ENCODE measurements at regions not wholly inside any gene's neighbourhood (a gene's known extent, or its start where the extent isn't known, plus 50 kb on each side); places are given as distances from the start of the nearest gene placed in this dataset.

- Histone ChIP-seq H3K4me3 (no peak overlapping the region), H3K27ac (no peak overlapping the region), H4K20me1 (ENCODE audit: insufficient read depth, poor library complexity, severe bottlenecking) (no peaks in the 10 kb centered on the region), H3K4me2 (no peak overlapping the region), H3K36me3 (replicated peaks; ENCODE audit: insufficient read depth, low read depth) (no peaks in the 10 kb centered on the region), H3K4me1 (ENCODE audit: insufficient read depth) (no peaks in the 10 kb centered on the region), H2AFZ (no peak overlapping the region), H3K9me2 (replicated peaks; ENCODE audit: insufficient read depth) (no peaks in the 10 kb centered on the region), H3K27me3 (no peaks in the 10 kb centered on the region), H3K79me2 (no peaks in the 10 kb centered on the region), H3K9me3 (ENCODE audit: low read depth) (no peaks in the 10 kb centered on the region)
- 64% methylated on average over 2 of the region's 2 CpGs for WGBS (ENCODE audit: low lambda C conversion rate, missing lambda C conversion rate)
- no peak for DNase-seq (ENCODE audit: low spot score)
- TF ChIP-seq EZH2phosphoT487 (IDR thresholded peaks at IDR 0.05; ENCODE audit: low read depth, severe bottlenecking, unreplicated experiment) = no peak
- TF ChIP-seq EZH2 (IDR thresholded peaks at IDR 0.05; ENCODE audit: borderline replicate concordance) = no peak
- TF ChIP-seq CTCF (IDR thresholded peaks at IDR 0.05; ENCODE audit: poor library complexity) = no peak
Observed at GRCh38 chr13:83372786-83373185, 509.5 kb downstream of the SLITRK1 start.

- Histone ChIP-seq H3K4me2 (no peak overlapping the region), H3K79me2 (no peaks in the 10 kb centered on the region), H3K9me2 (replicated peaks; ENCODE audit: insufficient read depth) (no peaks in the 10 kb centered on the region), H4K20me1 (ENCODE audit: insufficient read depth, poor library complexity, severe bottlenecking) (no peaks in the 10 kb centered on the region), H3K36me3 (replicated peaks; ENCODE audit: insufficient read depth, low read depth) (no peaks in the 10 kb centered on the region), H3K9me3 (ENCODE audit: low read depth) (no peaks in the 10 kb centered on the region), H3K4me3 (no peak overlapping the region), H2AFZ (no peak overlapping the region), H3K27ac (no peak overlapping the region), H3K4me1 (ENCODE audit: insufficient read depth) (no peaks in the 10 kb centered on the region), H3K27me3 (no peaks in the 10 kb centered on the region)
- TF ChIP-seq EZH2 (IDR thresholded peaks at IDR 0.05; ENCODE audit: borderline replicate concordance) (no peak), EZH2phosphoT487 (IDR thresholded peaks at IDR 0.05; ENCODE audit: low read depth, severe bottlenecking, unreplicated experiment) (no peak), CTCF (IDR thresholded peaks at IDR 0.05; ENCODE audit: poor library complexity) (no peak)
- no peak for DNase-seq (ENCODE audit: low spot score)
Observed at GRCh38 chr13:83365723-83366122, 516.6 kb downstream of the SLITRK1 start.

- no peaks in the 10 kb centered on the region for H3K4me1 ChIP-seq (ENCODE audit: insufficient read depth)
- no peaks in the 10 kb centered on the region for H3K9me3 ChIP-seq (ENCODE audit: low read depth)
- no peaks in the 10 kb centered on the region for H3K36me3 ChIP-seq (replicated peaks; ENCODE audit: insufficient read depth, low read depth)
- H3K4me2 ChIP-seq = no peak overlapping the region
- no peaks in the 10 kb centered on the region for H3K27me3 ChIP-seq
- TF ChIP-seq CTCF (IDR thresholded peaks at IDR 0.05; ENCODE audit: poor library complexity) = no peak
- no peak for TF ChIP-seq EZH2phosphoT487 (IDR thresholded peaks at IDR 0.05; ENCODE audit: low read depth, severe bottlenecking, unreplicated experiment)
- H3K9me2 ChIP-seq (replicated peaks; ENCODE audit: insufficient read depth) = no peaks in the 10 kb centered on the region
- no peak for DNase-seq (ENCODE audit: low spot score)
- H3K79me2 ChIP-seq = no peaks in the 10 kb centered on the region
- WGBS (ENCODE audit: low lambda C conversion rate, missing lambda C conversion rate) = 98% methylated on average over 1 of the region's 1 CpG
- no peak overlapping the region for H3K4me3 ChIP-seq
- H2AFZ ChIP-seq = no peak overlapping the region
- no peak overlapping the region for H3K27ac ChIP-seq
- no peaks in the 10 kb centered on the region for H4K20me1 ChIP-seq (ENCODE audit: insufficient read depth, poor library complexity, severe bottlenecking)
Observed at GRCh38 chr13:83355041-83355440, 527.2 kb downstream of the SLITRK1 start.

- Histone ChIP-seq H4K20me1 (ENCODE audit: insufficient read depth, poor library complexity, severe bottlenecking) (no peaks in the 10 kb centered on the region), H3K36me3 (replicated peaks; ENCODE audit: insufficient read depth, low read depth) (no peaks in the 10 kb centered on the region), H3K4me3 (no peak overlapping the region), H3K27me3 (no peaks in the 10 kb centered on the region), H3K79me2 (no peaks in the 10 kb centered on the region), H3K27ac (no peak overlapping the region), H3K9me3 (ENCODE audit: low read depth) (no peaks in the 10 kb centered on the region), H3K9me2 (replicated peaks; ENCODE audit: insufficient read depth) (no peaks in the 10 kb centered on the region), H2AFZ (no peak overlapping the region), H3K4me2 (no peak overlapping the region), H3K4me1 (ENCODE audit: insufficient read depth) (no peaks in the 10 kb centered on the region)
- TF ChIP-seq CTCF (IDR thresholded peaks at IDR 0.05; ENCODE audit: poor library complexity) (no peak), EZH2 (IDR thresholded peaks at IDR 0.05; ENCODE audit: borderline replicate concordance) (no peak), EZH2phosphoT487 (IDR thresholded peaks at IDR 0.05; ENCODE audit: low read depth, severe bottlenecking, unreplicated experiment) (no peak)
- WGBS (ENCODE audit: low lambda C conversion rate, missing lambda C conversion rate) = 90% methylated on average over 1 of the region's 1 CpG
- DNase-seq (ENCODE audit: low spot score) = no peak
Observed at GRCh38 chr13:83352391-83352790, 529.9 kb downstream of the SLITRK1 start.

All from hepatocyte (in vitro differentiated cells).